Loucy (cell line): ENCODE measurements at regions not wholly inside any gene's neighbourhood (a gene's known extent, or its start where the extent isn't known, plus 50 kb on each side); places are given as distances from the start of the nearest gene placed in this dataset.
"Not testable (repeated sequence)": the region's sequence is repeated elsewhere in the genome, so short reads cannot be mapped to it uniquely, and the experiment has no call there.

Experiments used
- EZH2phosphoT487 ChIP-seq: fragments of 200-600 bp; IDR thresholded peaks from 2 replicates; pipeline ENCODE4 v1.6.1; 2018; ENCODE audit warnings: antibody characterized with exemption, mild to moderate bottlenecking, moderate library complexity, borderline replicate concordance
- TF ChIP-seq, protein P1 (sequence below): fragments of 200-600 bp; sonication (generic); conservative IDR thresholded peaks from 2 replicates; pipeline ENCODE4 v1.5.1; 2014; ENCODE audit warnings: mild to moderate bottlenecking, antibody characterized with exemption, low read length

DNA sequence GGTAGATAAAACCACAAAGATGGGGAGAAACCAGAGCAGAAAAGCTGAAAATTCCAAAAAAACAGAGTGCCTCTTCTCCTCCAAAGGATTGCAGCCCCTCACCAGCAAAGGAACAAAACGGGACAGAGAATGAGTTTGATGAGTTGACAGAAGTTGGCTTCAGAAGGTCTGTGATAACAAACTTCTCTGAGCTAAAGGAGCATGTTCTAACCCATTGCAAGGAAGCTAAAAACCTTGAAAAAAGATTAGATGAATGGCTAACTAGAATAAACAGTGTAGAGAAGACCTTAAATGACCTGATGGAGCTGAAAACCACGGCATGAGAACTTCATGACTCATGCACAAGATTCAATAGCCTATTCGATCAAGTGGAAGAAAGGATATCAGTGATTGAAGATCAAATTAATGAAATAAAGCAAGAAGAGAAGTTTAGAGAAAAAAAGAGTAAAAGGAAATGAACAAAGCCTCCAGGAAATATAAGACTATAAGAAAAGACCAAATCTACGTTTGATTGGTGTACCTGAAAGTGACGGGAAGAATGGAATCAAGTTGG, 67.5 kb upstream of the NEDD9 start:
- TF ChIP-seq, protein P1, sequence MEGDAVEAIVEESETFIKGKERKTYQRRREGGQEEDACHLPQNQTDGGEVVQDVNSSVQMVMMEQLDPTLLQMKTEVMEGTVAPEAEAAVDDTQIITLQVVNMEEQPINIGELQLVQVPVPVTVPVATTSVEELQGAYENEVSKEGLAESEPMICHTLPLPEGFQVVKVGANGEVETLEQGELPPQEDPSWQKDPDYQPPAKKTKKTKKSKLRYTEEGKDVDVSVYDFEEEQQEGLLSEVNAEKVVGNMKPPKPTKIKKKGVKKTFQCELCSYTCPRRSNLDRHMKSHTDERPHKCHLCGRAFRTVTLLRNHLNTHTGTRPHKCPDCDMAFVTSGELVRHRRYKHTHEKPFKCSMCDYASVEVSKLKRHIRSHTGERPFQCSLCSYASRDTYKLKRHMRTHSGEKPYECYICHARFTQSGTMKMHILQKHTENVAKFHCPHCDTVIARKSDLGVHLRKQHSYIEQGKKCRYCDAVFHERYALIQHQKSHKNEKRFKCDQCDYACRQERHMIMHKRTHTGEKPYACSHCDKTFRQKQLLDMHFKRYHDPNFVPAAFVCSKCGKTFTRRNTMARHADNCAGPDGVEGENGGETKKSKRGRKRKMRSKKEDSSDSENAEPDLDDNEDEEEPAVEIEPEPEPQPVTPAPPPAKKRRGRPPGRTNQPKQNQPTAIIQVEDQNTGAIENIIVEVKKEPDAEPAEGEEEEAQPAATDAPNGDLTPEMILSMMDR = not testable (repeated sequence)
- not testable (repeated sequence) for TF ChIP-seq EZH2phosphoT487
